ENCODE measurements at regions not wholly inside any gene's neighbourhood (a gene's known extent, or its start where the extent isn't known, plus 50 kb on each side); places are given as distances from the start of the nearest gene placed in this dataset.

- Histone ChIP-seq H3K4me3 (no peak overlapping the region), H3K4me1 (ENCODE audit: insufficient read depth) (peaks cover 3% of the 10 kb centered on the region), H3K9me2 (replicated peaks; ENCODE audit: insufficient read depth) (no peaks in the 10 kb centered on the region), H2AFZ (no peak overlapping the region), H3K9me3 (ENCODE audit: low read depth) (no peaks in the 10 kb centered on the region), H3K4me2 (no peak overlapping the region), H3K27ac (no peak overlapping the region), H4K20me1 (ENCODE audit: insufficient read depth, poor library complexity, severe bottlenecking) (no peaks in the 10 kb centered on the region), H3K27me3 (no peaks in the 10 kb centered on the region), H3K36me3 (replicated peaks; ENCODE audit: insufficient read depth, low read depth) (no peaks in the 10 kb centered on the region), H3K79me2 (no peaks in the 10 kb centered on the region)
- TF ChIP-seq EZH2phosphoT487 (IDR thresholded peaks at IDR 0.05; ENCODE audit: low read depth, severe bottlenecking, unreplicated experiment), result no peak
- no peak for TF ChIP-seq CTCF (IDR thresholded peaks at IDR 0.05; ENCODE audit: poor library complexity)
- no peak for TF ChIP-seq EZH2 (IDR thresholded peaks at IDR 0.05; ENCODE audit: borderline replicate concordance)
- DNase-seq (ENCODE audit: low spot score), result no peak
These were observed 272.2 kb upstream of the EMCN start for GRCh38 chr4:100789991-100790390.

GRCh38 chr4:100786481-100786880 lies 268.7 kb upstream of the EMCN start:
- no peak overlapping the region for H3K27ac ChIP-seq

GRCh38 chr4:100782356-100782755 lies 264.5 kb upstream of the EMCN start:
- TF ChIP-seq EZH2 (IDR thresholded peaks at IDR 0.05; ENCODE audit: borderline replicate concordance), result no peak
- TF ChIP-seq CTCF (IDR thresholded peaks at IDR 0.05; ENCODE audit: poor library complexity), result no peak
- no peak for TF ChIP-seq EZH2phosphoT487 (IDR thresholded peaks at IDR 0.05; ENCODE audit: low read depth, severe bottlenecking, unreplicated experiment)
- H3K9me3 ChIP-seq (ENCODE audit: low read depth), result no peaks in the 10 kb centered on the region
- DNase-seq (ENCODE audit: low spot score), result no peak
- no peak overlapping the region for H2AFZ ChIP-seq
- H3K9me2 ChIP-seq (replicated peaks; ENCODE audit: insufficient read depth), result no peaks in the 10 kb centered on the region
- no peak overlapping the region for H3K27ac ChIP-seq
- H3K79me2 ChIP-seq, result no peaks in the 10 kb centered on the region
- H3K27me3 ChIP-seq, result no peaks in the 10 kb centered on the region
- H3K4me3 ChIP-seq, result no peak overlapping the region
- no peaks in the 10 kb centered on the region for H3K36me3 ChIP-seq (replicated peaks; ENCODE audit: insufficient read depth, low read depth)
- 65% methylated on average over 4 of the region's 5 CpGs for WGBS (ENCODE audit: low lambda C conversion rate, missing lambda C conversion rate)
- no peaks in the 10 kb centered on the region for H3K4me1 ChIP-seq (ENCODE audit: insufficient read depth)
- no peaks in the 10 kb centered on the region for H4K20me1 ChIP-seq (ENCODE audit: insufficient read depth, poor library complexity, severe bottlenecking)
- H3K4me2 ChIP-seq, result no peak overlapping the region

More at GRCh38 chr4:100786481-100786880, 268.7 kb upstream of the EMCN start:
- H3K36me3 ChIP-seq (replicated peaks; ENCODE audit: insufficient read depth, low read depth), result no peaks in the 10 kb centered on the region
- no peak overlapping the region for H3K4me2 ChIP-seq
- no peak for DNase-seq (ENCODE audit: low spot score)
- no peaks in the 10 kb centered on the region for H4K20me1 ChIP-seq (ENCODE audit: insufficient read depth, poor library complexity, severe bottlenecking)
- H3K4me3 ChIP-seq, result no peak overlapping the region
- H3K9me2 ChIP-seq (replicated peaks; ENCODE audit: insufficient read depth), result no peaks in the 10 kb centered on the region
- H3K27me3 ChIP-seq, result no peaks in the 10 kb centered on the region
- no peaks in the 10 kb centered on the region for H3K79me2 ChIP-seq
- peaks cover 3% of the 10 kb centered on the region for H3K4me1 ChIP-seq (ENCODE audit: insufficient read depth)
- WGBS (ENCODE audit: low lambda C conversion rate, missing lambda C conversion rate), result 81% methylated on average over 1 of the region's 1 CpG
- H3K9me3 ChIP-seq (ENCODE audit: low read depth), result no peaks in the 10 kb centered on the region
- TF ChIP-seq CTCF (IDR thresholded peaks at IDR 0.05; ENCODE audit: poor library complexity) (no peak), EZH2 (IDR thresholded peaks at IDR 0.05; ENCODE audit: borderline replicate concordance) (no peak), EZH2phosphoT487 (IDR thresholded peaks at IDR 0.05; ENCODE audit: low read depth, severe bottlenecking, unreplicated experiment) (no peak)
- H2AFZ ChIP-seq, result no peak overlapping the region

- Histone ChIP-seq H3K79me2 (no peaks in the 10 kb centered on the region), H3K36me3 (replicated peaks; ENCODE audit: insufficient read depth, low read depth) (no peaks in the 10 kb centered on the region), H4K20me1 (ENCODE audit: insufficient read depth, poor library complexity, severe bottlenecking) (no peaks in the 10 kb centered on the region), H3K27me3 (no peaks in the 10 kb centered on the region), H3K4me3 (no peak overlapping the region), H3K9me2 (replicated peaks; ENCODE audit: insufficient read depth) (no peaks in the 10 kb centered on the region), H3K27ac (no peak overlapping the region), H3K9me3 (ENCODE audit: low read depth) (no peaks in the 10 kb centered on the region), H2AFZ (no peak overlapping the region), H3K4me1 (ENCODE audit: insufficient read depth) (no peaks in the 10 kb centered on the region), H3K4me2 (no peak overlapping the region)
- TF ChIP-seq CTCF (IDR thresholded peaks at IDR 0.05; ENCODE audit: poor library complexity) (no peak), EZH2phosphoT487 (IDR thresholded peaks at IDR 0.05; ENCODE audit: low read depth, severe bottlenecking, unreplicated experiment) (no peak), EZH2 (IDR thresholded peaks at IDR 0.05; ENCODE audit: borderline replicate concordance) (no peak)
- no peak for DNase-seq (ENCODE audit: low spot score)
These were observed 263.6 kb upstream of the EMCN start for GRCh38 chr4:100781435-100781834.
